ENCODE measurements at regions not wholly inside any gene's neighbourhood (a gene's known extent, or its start where the extent isn't known, plus 50 kb on each side); places are given as distances from the start of the nearest gene placed in this dataset.

GRCh38 chr7:110607050-110607857 lies 483.7 kb upstream of the LRRN3 start:
- no peak for DNase-seq

GRCh38 chr7:110609336-110609735 lies 481.6 kb upstream of the LRRN3 start:
- no peak for DNase-seq

GRCh38 chr7:110612680-110613079 lies 478.2 kb upstream of the LRRN3 start:
- DNase-seq: no peak
